WTC11 (cell line): ENCODE measurements at regions not wholly inside any gene's neighbourhood (a gene's known extent, or its start where the extent isn't known, plus 50 kb on each side); places are given as distances from the start of the nearest gene placed in this dataset.

Source experiments
- ATAC-seq: fragments of 200-7000 bp; cut with Tn5 transposase; 2 replicates; pipeline ENCODE4 v1.10.0; 2021; ENCODE audit warnings: mild to moderate bottlenecking, moderate library complexity
- CTCF ChIA-PET: fragments of 300-600 bp; sonication (Branson Sonifier 250); formaldehyde crosslinking; loops from one replicate; lab custom pipeline; 2021; ENCODE audit warnings: antibody characterized with exemption; lab: Charles Lee
- POLR2A ChIA-PET: fragments of 350-600 bp; sonication (Branson Sonifier 250); formaldehyde crosslinking; loops from one replicate; lab custom pipeline; 2021; ENCODE audit warnings: antibody characterized with exemption; lab: Charles Lee
- DNase-seq: peaks from one replicate; pipeline ENCODE4 v3.0.0; 2021; ENCODE audit warnings: low spot score
- H3K27ac Mint-ChIP-seq: 2 replicates; pipeline ENCODE4 v1.8.0; 2021; ENCODE audit warnings: mixed read lengths
- H3K27me3 Mint-ChIP-seq: 2 replicates; pipeline ENCODE4 v1.8.0; 2021; ENCODE audit warnings: low read depth, mild to moderate bottlenecking, moderate library complexity, mixed read lengths
- H3K36me3 Mint-ChIP-seq: 2 replicates; pipeline ENCODE4 v1.8.0; 2021; ENCODE audit warnings: mixed read lengths
- H3K4me1 Mint-ChIP-seq: 2 replicates; pipeline ENCODE4 v1.8.0; 2022; ENCODE audit warnings: mixed read lengths
- H3K4me3 Mint-ChIP-seq: 2 replicates; pipeline ENCODE4 v1.8.0; 2021; ENCODE audit warnings: mild to moderate bottlenecking, moderate library complexity, mixed read lengths
- H3K9me3 Mint-ChIP-seq: 2 replicates; pipeline ENCODE4 v1.8.0; 2021; ENCODE audit warnings: mixed read lengths
- AR ChIP-seq: fragments of 250-450 bp; sonication (Bioruptor Pico); IDR thresholded peaks from 2 replicates; pipeline ENCODE4 v1.9.0; 2021; ENCODE audit warnings: mild to moderate bottlenecking
- ATF2 ChIP-seq: sonication (generic); formaldehyde crosslinking; IDR thresholded peaks from 2 replicates; pipeline ENCODE4 v1.8.1; 2022; ENCODE audit warnings: low read depth, missing genetic modification reagents, borderline replicate concordance
- ATF3 ChIP-seq: sonication (generic); formaldehyde crosslinking; conservative IDR thresholded peaks from 2 replicates; pipeline ENCODE4 v1.8.1; 2022; ENCODE audit warnings: mild to moderate bottlenecking, missing genetic modification reagents
- CREB1 ChIP-seq: sonication (generic); formaldehyde crosslinking; IDR thresholded peaks from 2 replicates; pipeline ENCODE4 v1.8.0; 2023; ENCODE audit warnings: mild to moderate bottlenecking, missing genetic modification reagents
- CREM ChIP-seq: sonication (generic); formaldehyde crosslinking; IDR thresholded peaks from 2 replicates; pipeline ENCODE4 v1.8.1; 2022; ENCODE audit warnings: mild to moderate bottlenecking, missing genetic modification reagents, moderate library complexity
- E2F1 ChIP-seq: sonication (generic); formaldehyde crosslinking; IDR thresholded peaks from 2 replicates; pipeline ENCODE4 v1.8.0; 2022; ENCODE audit warnings: mild to moderate bottlenecking, missing genetic modification reagents
- EMX1 ChIP-seq: fragments of 250-450 bp; sonication (Bioruptor Pico); IDR thresholded peaks from 2 replicates; pipeline ENCODE4 v1.8.0; 2021; ENCODE audit warnings: mild to moderate bottlenecking
- ERG ChIP-seq: fragments of 250-450 bp; sonication (Bioruptor Pico); IDR thresholded peaks from 2 replicates; pipeline ENCODE4 v1.8.0; 2021; ENCODE audit warnings: mild to moderate bottlenecking
- GTF2I ChIP-seq: fragments of 250-450 bp; sonication (Bioruptor Pico); conservative IDR thresholded peaks from 2 replicates; pipeline ENCODE4 v1.4.0; 2021; ENCODE audit warnings: mild to moderate bottlenecking
- JAZF1 ChIP-seq: fragments of 250-450 bp; sonication (Bioruptor Pico); IDR thresholded peaks from 2 replicates; pipeline ENCODE4 v1.9.0; 2021; ENCODE audit warnings: moderate library complexity, mild to moderate bottlenecking, inconsistent platforms
- JUN ChIP-seq: sonication (generic); formaldehyde crosslinking; IDR thresholded peaks from 2 replicates; pipeline ENCODE4 v1.8.0; 2023; ENCODE audit warnings: mild to moderate bottlenecking, missing genetic modification reagents
- MYBL2 ChIP-seq: sonication (generic); formaldehyde crosslinking; IDR thresholded peaks from 2 replicates; pipeline ENCODE4 v1.8.1; 2023; ENCODE audit warnings: mild to moderate bottlenecking, moderate library complexity, missing genetic modification reagents
- NR2C2 ChIP-seq: sonication (generic); formaldehyde crosslinking; IDR thresholded peaks from 2 replicates; pipeline ENCODE4 v1.8.0; 2022; ENCODE audit warnings: mild to moderate bottlenecking, missing genetic modification reagents
- SMAD4 ChIP-seq: sonication (generic); formaldehyde crosslinking; IDR thresholded peaks from 2 replicates; pipeline ENCODE4 v1.8.0; 2022; ENCODE audit warnings: mild to moderate bottlenecking, missing genetic modification reagents
- STAT6 ChIP-seq: sonication (generic); formaldehyde crosslinking; conservative IDR thresholded peaks from 2 replicates; pipeline ENCODE4 v1.8.1; 2023; ENCODE audit warnings: mild to moderate bottlenecking, low read depth, missing genetic modification reagents, moderate library complexity
- TCF7 ChIP-seq: sonication (generic); formaldehyde crosslinking; IDR thresholded peaks from 2 replicates; pipeline ENCODE4 v1.8.0; 2022; ENCODE audit warnings: mild to moderate bottlenecking, low read depth, missing genetic modification reagents, moderate library complexity
- USF1 ChIP-seq: sonication (generic); formaldehyde crosslinking; IDR thresholded peaks from 2 replicates; pipeline ENCODE4 v1.8.0; 2022; ENCODE audit warnings: mild to moderate bottlenecking, missing genetic modification reagents
- ZNF219 ChIP-seq: sonication (generic); formaldehyde crosslinking; IDR thresholded peaks from 2 replicates; pipeline ENCODE4 v1.8.0; 2023; ENCODE audit warnings: missing genetic modification reagents, mild to moderate bottlenecking, borderline replicate concordance
- ZNF396 ChIP-seq: fragments of 250-450 bp; sonication (Bioruptor Pico); IDR thresholded peaks from 2 replicates; pipeline ENCODE4 v1.8.0; 2021; ENCODE audit warnings: mild to moderate bottlenecking, moderate library complexity, borderline replicate concordance
- ZNF425 ChIP-seq: fragments of 250-450 bp; sonication (Bioruptor Pico); conservative IDR thresholded peaks from 2 replicates; pipeline ENCODE4 v1.9.0; 2021; ENCODE audit warnings: mild to moderate bottlenecking
- ZNF512 ChIP-seq: sonication (generic); formaldehyde crosslinking; IDR thresholded peaks from 2 replicates; pipeline ENCODE4 v1.8.1; 2022; ENCODE audit warnings: missing genetic modification reagents, borderline replicate concordance
- ZNF671 ChIP-seq: fragments of 250-450 bp; sonication (Bioruptor Pico); IDR thresholded peaks from 2 replicates; pipeline ENCODE4 v1.8.0; 2021; ENCODE audit warnings: mild to moderate bottlenecking

- TF ChIP-seq ZNF219 (CRISPR knock-in tag) (no peak), JAZF1 (CRISPR knock-in tag) (no peak), E2F1 (CRISPR knock-in tag) (no peak), USF1 (CRISPR knock-in tag) (no peak), STAT6 (CRISPR knock-in tag) (no peak)
- TF ChIP-seq, all 79 proteins: peak for 0
Observed at GRCh38 chr15:60062826-60063225, 58.7 kb downstream of the FOXB1 start (continued).

- Mint-ChIP-seq H3K27me3 (peaks cover 4% of the 10 kb centered on the region; the same call in 1 of the 2 replicates), H3K4me3 (no peak overlapping the region), H3K36me3 (peaks cover 19% of the 10 kb centered on the region), H3K27ac (no peak overlapping the region), H3K4me1 (peaks cover 23% of the 10 kb centered on the region), H3K9me3 (peaks cover 19% of the 10 kb centered on the region)
- ATAC-seq (no peak), DNase-seq (no peak)
- POLR2A ChIA-PET, result no interaction called here
- CTCF ChIA-PET, result interaction anchor here (0.6 kb wide), 1 partner anchor 83 kb away, joined by 3 read pairs; no protein-coding TSS in a partner anchor
- TF ChIP-seq JUN, result no peak
- no peak for TF ChIP-seq CREB1
- no peak for TF ChIP-seq EMX1 (CRISPR knock-in tag)
- no peak for TF ChIP-seq MYBL2 (CRISPR knock-in tag)
- no peak for TF ChIP-seq ZNF396 (CRISPR knock-in tag)
- TF ChIP-seq ZNF425, result no peak
- TF ChIP-seq ERG (CRISPR knock-in tag), result no peak
- no peak for TF ChIP-seq ZNF671 (CRISPR knock-in tag)
- no peak for TF ChIP-seq GTF2I (CRISPR knock-in tag)
- no peak for TF ChIP-seq ATF3 (CRISPR knock-in tag)
- no peak for TF ChIP-seq TCF7 (CRISPR knock-in tag)
- no peak for TF ChIP-seq AR (CRISPR knock-in tag)
- TF ChIP-seq ATF2 (CRISPR knock-in tag), result no peak
- no peak for TF ChIP-seq SMAD4 (CRISPR knock-in tag)
- TF ChIP-seq NR2C2 (CRISPR knock-in tag), result no peak
- no peak for TF ChIP-seq ZNF512 (CRISPR knock-in tag)
- TF ChIP-seq CREM, result no peak
Observed at GRCh38 chr15:60065951-60066350, 61.8 kb downstream of the FOXB1 start.
